Left renal pelvis (tissue), 4 donors: ENCODE measurements at regions not wholly inside any gene's neighbourhood (a gene's known extent, or its start where the extent isn't known, plus 50 kb on each side); places are given as distances from the start of the nearest gene placed in this dataset.

Experiments
- DNase-seq, 4 donors: peaks; one replicate each; pipeline ENCODE4 v3.0.0-alpha.2; 2013; ENCODE audit warnings: low read depth in 4 of 4, low spot score in 3 of 4

DNA sequence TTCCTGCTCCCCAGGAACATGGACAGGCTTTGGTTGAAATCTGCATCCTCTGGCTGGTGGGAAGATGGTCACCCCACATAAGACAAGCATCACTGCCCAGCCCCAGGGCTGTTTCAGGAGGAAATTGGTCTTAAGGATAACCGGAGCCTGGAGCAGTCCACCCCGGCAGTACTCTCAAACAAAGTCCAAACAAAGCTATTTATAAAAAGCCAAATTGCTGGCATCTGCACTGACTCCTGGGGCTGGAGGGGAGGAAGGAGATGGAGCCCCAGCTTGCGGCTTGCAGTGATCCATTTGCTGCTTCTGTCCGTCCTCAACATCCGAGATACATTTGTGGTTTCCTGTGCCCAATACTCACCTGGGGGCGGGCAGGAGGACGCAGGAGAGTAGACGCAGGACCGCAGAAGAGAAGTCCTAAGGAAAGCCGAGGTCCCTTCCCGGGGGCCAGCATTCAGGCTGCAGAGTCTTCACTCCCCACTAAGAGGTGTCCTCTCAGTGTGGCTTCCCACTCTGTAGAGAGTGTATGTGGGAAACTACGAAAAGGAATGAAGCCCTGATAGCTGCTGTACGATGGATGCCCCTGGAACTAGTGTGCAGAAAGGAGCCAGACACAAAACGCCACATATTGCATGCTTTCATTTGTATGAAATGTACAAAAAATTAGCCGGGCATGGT is 107.3 kb upstream of the FGF3 start:
- no peak for DNase-seq

DNA sequence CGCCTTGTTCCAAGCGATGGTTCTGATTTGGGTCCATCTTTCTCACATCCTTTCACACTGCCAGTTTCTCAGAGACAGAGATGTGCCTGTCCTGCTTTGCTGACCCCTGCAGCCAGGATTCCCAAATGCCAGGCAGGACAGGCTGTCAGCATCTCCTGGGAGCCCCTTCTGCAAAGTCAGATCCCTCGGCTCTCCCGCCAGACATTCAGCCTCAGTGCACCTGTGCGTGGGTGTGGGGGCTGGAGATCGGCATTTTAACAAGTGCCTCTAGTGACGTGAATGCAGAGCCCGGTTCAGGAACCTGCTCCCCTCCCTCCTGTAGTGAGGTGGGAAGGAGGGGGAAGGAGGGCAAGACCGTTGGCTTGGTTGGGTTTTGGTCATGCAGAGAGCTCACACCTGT is 108.9 kb upstream of the FGF3 start:
- no peak for DNase-seq

- no peak for DNase-seq
Measured at GRCh38 chr11:69928975-69929374, 109.8 kb upstream of the FGF3 start.

GRCh38 chr11:69930081-69931059 is 111.2 kb upstream of the FGF3 start:
- no peak for DNase-seq

DNA sequence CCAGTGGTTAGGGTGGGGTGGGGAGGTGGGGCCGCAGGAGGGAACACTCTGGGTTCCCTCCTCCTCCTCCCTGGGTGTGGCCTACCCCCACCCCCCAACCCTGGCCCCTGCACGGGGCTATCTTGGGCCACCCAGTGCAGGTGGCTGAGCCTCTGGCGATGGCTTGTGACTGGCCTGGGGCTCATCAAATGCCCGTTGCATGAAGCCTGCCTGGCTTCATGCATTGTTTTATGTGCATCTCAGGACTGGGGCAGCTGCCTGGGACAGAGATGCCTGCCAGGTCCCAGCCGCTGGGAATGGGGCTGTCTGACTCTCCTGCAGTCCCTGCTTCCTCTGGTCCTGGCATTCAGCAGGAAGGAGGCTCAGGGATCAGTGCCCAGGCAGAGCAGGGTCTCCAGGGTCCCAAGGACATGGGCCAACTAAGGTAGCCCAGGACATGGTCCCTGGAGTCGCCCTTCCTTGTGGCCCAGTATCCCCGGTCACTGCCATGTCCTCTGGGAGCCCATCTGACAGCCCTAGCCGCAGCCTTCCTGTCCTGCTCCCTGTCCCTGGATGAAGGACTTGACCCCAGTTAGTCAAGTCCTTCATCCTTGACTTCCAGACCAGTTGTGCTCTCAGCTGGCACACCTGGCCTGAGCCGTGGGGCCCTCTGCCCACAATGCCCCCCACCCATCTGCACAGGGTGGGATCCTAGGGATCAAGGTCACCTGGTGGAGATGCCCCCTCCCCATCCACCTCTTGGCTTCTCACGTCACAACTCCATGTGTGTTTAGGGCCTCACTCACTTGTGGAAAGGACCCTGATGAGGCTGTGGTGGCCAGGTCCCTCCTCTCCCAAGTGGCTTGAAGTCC is 112.1 kb upstream of the FGF3 start:
- DNase-seq, result no peak

- no peak for DNase-seq
Measured at GRCh38 chr11:69931994-69932910, 113.0 kb upstream of the FGF3 start.

- no peak for DNase-seq
Measured at GRCh38 chr11:69934861-69935494, 115.8 kb upstream of the FGF3 start.

GRCh38 chr11:69935941-69936505 is 116.8 kb upstream of the FGF3 start:
- no peak for DNase-seq

GRCh38 chr11:69936771-69937170 is 117.6 kb upstream of the FGF3 start:
- no peak for DNase-seq

GRCh38 chr11:69938206-69938605 is 119.0 kb upstream of the FGF3 start:
- DNase-seq, result no peak

DNA sequence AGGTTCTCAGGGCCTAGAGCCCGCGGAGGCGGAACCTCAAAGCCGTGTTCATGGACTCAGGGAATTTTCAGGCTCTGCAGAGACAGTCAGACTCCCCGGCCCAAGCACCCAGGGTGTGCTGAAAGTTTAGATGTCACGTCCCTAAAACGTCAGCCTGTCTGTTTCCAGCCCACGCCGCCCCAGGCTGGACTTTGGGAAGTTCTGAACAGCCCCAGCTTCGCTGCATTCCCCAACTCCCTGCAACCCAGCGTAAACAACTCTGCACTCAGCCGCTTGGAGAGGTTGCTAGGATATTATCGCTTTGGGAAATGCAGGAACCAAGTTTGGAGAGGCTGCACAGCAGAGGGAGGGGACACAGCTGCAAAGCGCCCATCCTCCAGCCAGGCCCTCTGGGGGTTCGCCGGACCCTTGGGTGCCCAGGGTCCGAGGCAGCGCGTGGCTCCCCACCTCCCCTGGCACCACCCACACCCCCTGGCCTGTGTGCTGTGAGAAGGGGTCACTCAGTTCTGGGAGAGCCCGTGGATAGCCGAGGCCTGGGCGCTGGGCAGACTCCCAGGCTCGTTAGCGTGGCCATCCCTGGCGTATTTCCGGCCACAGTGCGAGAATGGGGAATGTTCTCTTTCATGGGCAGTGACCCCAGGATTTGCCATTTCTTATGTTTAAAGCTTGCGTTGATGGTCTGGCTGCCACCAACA is 120.5 kb upstream of the FGF3 start:
- DNase-seq, result peak; percentile 55 to 67 (median 62)

- DNase-seq, result no peak
Measured at GRCh38 chr11:69940246-69940610, 121.0 kb upstream of the FGF3 start.

DNA sequence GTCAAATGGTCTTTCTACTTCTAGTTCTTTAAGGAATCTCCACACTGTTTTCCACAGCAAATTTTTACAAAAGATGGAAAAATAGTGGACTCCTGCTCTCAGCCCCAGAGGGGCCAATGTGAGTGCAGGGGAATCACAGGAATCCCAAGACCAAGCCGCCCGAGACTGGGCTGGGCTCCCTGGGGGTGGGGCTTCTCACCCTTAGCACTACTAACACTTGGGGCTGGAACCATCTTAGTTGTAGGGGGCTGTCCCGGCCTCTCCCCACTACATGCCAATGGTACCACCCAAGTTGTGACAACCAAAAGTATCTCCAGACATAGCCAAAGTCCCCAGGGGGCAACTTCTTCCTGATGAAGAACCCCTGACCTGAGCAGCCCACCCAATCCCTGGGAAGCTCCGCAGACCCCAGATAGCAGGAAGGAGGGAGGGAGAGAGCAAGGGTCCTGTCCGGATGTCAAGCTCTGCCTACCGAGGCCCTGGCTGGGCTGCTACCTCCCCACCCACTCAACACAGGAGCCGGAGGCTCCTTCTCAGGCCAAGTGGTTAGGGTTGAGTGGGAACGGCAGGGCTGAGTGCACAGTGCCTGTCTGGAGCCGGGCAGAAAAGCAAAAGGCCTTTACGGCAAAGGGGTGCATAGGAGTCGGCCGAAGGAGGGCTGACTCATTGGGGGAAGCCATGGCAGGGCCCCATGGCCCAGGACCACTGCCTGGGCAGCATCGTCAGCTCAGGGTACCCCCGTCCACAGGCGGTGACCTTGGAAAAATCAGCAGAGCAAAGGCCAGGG is 122.5 kb upstream of the FGF3 start:
- DNase-seq, result no peak

DNA sequence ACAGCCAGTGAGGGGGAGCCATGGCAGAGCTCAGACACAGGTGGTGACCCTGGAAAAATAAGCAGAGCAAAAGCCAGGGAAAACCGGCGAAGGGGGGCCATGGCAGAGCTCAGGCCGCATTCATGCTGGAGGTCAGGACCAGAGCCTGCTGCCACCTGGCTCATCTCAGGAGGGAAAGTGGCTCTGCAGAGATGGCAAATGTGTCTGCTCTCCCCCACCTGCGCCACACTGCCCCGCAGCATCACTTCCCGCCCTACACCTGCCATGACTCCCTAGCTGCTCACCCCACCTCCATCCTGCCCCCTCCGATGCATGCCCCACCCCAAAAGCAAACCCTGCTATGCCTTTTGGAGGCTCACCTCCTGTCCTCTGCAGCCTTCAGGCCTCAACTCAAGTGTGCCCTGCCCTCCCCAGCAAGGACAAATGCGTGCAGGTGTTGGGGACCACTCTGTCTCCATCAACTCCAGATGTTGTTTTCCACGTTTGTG is 123.2 kb upstream of the FGF3 start:
- DNase-seq, result no peak

DNA sequence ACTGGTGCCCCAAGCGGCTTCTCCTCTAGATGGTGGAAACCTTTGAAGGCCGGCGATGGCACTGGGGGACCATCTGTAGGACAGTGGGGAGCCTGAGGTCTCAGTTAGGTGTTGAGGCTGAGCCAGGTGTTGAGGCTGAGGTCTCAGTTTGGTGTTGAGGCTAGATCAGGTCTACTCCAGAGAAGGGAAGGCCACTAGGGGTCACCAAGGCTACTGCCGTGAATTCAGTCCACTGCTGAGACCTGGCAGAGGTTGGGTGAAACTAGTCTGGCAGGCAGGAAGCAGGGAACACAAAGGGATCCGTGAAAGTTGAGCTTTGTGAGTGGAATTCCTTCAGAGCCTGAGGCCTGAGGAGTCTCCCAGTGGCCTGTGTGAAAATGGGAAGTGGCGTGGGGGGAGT is 123.8 kb upstream of the FGF3 start:
- DNase-seq, result no peak

- DNase-seq, result no peak
Measured at GRCh38 chr11:69943506-69943905, 124.3 kb upstream of the FGF3 start.

- DNase-seq, result no peak
Measured at GRCh38 chr11:69944146-69944795, 125.1 kb upstream of the FGF3 start.
